ENCODE measurements at regions not wholly inside any gene's neighbourhood (a gene's known extent, or its start where the extent isn't known, plus 50 kb on each side); places are given as distances from the start of the nearest gene placed in this dataset.

DNA sequence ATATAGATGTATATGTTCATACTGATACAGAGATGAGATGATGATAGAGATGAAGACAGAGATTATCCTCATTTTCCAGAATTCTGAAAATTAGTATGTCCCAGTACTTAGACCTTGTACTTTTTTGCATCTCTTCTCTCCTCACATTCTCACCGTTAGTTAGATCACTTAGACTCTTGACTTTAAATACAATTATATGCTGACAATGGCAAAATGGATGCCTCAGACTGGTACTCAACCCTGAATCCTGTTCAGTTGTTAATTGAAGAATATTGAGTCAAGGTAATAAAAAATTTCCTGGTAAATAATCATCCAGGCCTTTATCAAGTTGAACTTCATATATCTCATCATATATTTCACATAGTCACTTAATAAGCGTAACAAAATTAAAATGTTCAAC, 505.4 kb downstream of the EFNA5 start:
- DNase-seq = no peak
- Histone ChIP-seq H3K27me3 (replicated peaks) (no peaks in the 10 kb centered on the region), H3K27ac (no peak overlapping the region), H3K36me3 (replicated peaks) (no peaks in the 10 kb centered on the region), H3K4me3 (ENCODE audit: low read depth, low read length) (no peak overlapping the region)
- TF ChIP-seq, protein P1, sequence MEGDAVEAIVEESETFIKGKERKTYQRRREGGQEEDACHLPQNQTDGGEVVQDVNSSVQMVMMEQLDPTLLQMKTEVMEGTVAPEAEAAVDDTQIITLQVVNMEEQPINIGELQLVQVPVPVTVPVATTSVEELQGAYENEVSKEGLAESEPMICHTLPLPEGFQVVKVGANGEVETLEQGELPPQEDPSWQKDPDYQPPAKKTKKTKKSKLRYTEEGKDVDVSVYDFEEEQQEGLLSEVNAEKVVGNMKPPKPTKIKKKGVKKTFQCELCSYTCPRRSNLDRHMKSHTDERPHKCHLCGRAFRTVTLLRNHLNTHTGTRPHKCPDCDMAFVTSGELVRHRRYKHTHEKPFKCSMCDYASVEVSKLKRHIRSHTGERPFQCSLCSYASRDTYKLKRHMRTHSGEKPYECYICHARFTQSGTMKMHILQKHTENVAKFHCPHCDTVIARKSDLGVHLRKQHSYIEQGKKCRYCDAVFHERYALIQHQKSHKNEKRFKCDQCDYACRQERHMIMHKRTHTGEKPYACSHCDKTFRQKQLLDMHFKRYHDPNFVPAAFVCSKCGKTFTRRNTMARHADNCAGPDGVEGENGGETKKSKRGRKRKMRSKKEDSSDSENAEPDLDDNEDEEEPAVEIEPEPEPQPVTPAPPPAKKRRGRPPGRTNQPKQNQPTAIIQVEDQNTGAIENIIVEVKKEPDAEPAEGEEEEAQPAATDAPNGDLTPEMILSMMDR (IDR thresholded peaks at IDR 0.05; ENCODE audit: low read depth, low read length, missing control alignments) = no peak
- in situ Hi-C loops (cut with HindIII; ENCODE audit: low pct_ligation_motif_present, low sequenced_read_pairs) = no loop called here

DNA sequence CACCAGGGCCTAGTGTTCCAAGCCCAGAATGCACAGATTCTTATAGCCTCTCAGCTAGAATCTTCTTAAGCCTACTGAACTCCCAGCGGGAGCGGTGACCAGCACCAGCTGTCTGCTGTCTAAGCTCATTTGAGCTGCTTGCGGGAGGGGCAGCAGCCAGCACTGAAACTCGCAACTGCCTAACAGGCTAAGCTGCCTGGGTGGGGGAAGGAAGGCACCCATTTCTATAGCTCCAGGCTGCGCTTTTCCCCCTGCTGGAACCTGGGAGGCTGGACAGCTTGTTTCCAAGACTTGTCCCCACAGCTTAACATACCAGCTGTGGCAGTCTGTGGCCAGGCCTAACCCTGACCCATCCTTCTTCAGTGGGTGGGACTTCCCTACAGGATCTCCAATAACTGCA, 512.9 kb downstream of the EFNA5 start:
- no peaks in the 10 kb centered on the region for H3K36me3 ChIP-seq (replicated peaks)
- TF ChIP-seq, protein P1 (IDR thresholded peaks at IDR 0.05; ENCODE audit: low read depth, low read length, missing control alignments) = no peak
- no peak overlapping the region for H3K27ac ChIP-seq
- no peak overlapping the region for H3K4me3 ChIP-seq (ENCODE audit: low read depth, low read length)
- no peak for DNase-seq
- in situ Hi-C loops (cut with HindIII; ENCODE audit: low pct_ligation_motif_present, low sequenced_read_pairs) = no loop called here
- no peaks in the 10 kb centered on the region for H3K27me3 ChIP-seq (replicated peaks)

DNA sequence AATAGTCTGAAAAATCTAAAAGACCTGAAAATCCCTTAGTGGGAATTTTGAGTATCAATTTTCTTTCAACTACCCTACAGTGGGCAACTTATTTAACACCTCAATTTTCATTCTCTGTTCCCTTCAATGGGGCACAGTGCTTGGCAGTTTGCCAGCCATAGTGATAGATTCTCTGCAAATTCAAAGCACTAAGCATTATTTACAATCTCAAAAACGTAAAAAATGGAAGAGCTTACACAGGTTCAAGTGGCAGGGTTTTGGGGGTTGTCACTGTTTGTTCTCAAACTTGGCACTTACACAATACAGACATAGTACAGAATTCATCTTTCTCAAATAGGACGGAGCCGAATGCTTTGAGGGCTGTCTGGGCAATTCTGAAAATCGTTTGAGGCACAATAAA, 515.0 kb downstream of the EFNA5 start:
- Histone ChIP-seq H3K27ac (no peak overlapping the region), H3K36me3 (replicated peaks) (no peaks in the 10 kb centered on the region), H3K4me3 (ENCODE audit: low read depth, low read length) (no peak overlapping the region), H3K27me3 (replicated peaks) (no peaks in the 10 kb centered on the region)
- DNase-seq = no peak
- in situ Hi-C loops (cut with HindIII; ENCODE audit: low pct_ligation_motif_present, low sequenced_read_pairs) = no loop called here
- TF ChIP-seq, protein P1 (IDR thresholded peaks at IDR 0.05; ENCODE audit: low read depth, low read length, missing control alignments) = no peak

DNA sequence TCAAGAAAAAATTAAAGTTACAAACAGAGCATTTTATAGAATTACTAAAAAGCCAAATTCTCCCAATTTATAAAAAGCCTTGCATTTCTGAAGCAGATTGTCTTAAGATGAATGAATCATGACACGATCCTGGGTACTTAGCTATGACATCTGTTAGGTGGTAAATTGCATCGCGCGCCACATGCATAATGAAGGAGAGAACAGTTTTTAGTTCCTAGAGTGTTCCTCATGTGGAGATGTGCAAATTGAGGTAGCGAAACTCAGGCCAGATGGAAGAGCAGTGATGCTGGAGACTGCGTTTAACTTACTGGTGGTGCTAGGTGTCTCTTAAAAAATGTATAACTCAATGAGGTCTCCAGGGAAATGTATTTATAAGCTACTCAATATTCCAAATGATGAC, 516.1 kb downstream of the EFNA5 start:
- Histone ChIP-seq H3K36me3 (replicated peaks) (no peaks in the 10 kb centered on the region), H3K4me3 (ENCODE audit: low read depth, low read length) (no peak overlapping the region), H3K27ac (no peak overlapping the region), H3K27me3 (replicated peaks) (no peaks in the 10 kb centered on the region)
- TF ChIP-seq, protein P1 (IDR thresholded peaks at IDR 0.05; ENCODE audit: low read depth, low read length, missing control alignments) = no peak
- in situ Hi-C loops (cut with HindIII; ENCODE audit: low pct_ligation_motif_present, low sequenced_read_pairs) = no loop called here
- DNase-seq = no peak

DNA sequence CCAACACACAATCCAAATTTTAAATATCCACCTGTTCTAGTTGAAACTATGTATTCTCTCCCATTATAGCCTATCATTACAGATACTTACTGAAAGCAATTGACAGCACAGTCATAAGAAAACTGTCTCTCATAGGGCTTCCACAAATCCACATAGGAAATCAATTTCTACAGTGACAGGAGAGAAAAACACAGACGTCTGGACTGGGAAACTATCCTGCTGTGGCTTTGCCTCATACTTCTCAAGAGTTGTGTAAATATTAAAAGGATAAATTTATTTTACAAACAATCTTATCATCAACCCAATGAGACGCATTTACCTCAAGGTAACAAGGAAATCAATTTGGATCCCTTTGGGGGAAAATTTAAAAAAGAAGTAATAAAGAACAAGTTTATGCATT, 517.5 kb downstream of the EFNA5 start:
- in situ Hi-C loops (cut with HindIII; ENCODE audit: low pct_ligation_motif_present, low sequenced_read_pairs) = no loop called here
- TF ChIP-seq, protein P1 (IDR thresholded peaks at IDR 0.05; ENCODE audit: low read depth, low read length, missing control alignments) = no peak
- no peak for DNase-seq

DNA sequence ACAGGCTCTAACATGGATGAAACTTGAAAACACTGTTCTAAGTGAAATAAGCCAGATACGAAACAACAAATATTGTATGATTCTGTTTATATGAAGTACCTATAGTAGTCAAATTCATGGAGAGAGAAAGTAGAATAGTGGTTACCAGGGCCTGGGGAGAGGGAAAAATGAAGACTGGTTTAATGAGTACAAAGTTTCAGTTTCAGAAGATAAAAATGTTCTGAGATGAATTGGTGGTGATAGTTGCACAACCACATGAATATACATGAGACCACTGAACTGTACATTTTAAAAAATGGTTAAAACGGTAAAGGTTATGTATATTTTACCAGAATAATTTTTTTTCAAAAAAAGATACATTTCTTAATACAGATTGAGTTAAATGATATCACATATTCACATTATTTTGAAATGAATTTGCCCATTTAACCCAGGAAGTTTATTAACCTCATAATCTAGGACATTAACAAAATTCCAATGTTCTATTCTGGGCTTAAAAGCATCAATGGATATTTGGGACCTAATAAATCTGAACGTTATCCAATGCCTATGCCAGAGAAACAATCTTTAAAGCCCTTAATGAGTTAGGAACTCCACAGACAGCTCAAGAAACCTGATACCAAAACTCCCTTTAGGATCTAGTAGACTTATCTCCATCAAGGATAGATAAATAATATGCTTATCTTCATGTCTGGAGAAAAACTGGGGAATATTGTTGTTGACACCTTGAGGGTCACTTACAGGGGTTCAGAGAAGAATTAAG, 521.3 kb downstream of the EFNA5 start:
- Histone ChIP-seq H3K27me3 (replicated peaks) (no peaks in the 10 kb centered on the region), H3K4me3 (ENCODE audit: low read depth, low read length) (no peak overlapping the region), H3K36me3 (replicated peaks) (no peaks in the 10 kb centered on the region), H3K27ac (no peak overlapping the region)
- TF ChIP-seq, protein P1 (IDR thresholded peaks at IDR 0.05; ENCODE audit: low read depth, low read length, missing control alignments) = no peak
- in situ Hi-C loops (cut with HindIII; ENCODE audit: low pct_ligation_motif_present, low sequenced_read_pairs) = no loop called here
- no peak for DNase-seq

More for the DNA sequence above, 517.5 kb downstream of the EFNA5 start:
- no peak overlapping the region for H3K27ac ChIP-seq
- no peaks in the 10 kb centered on the region for H3K27me3 ChIP-seq (replicated peaks)
- H3K36me3 ChIP-seq (replicated peaks) = no peaks in the 10 kb centered on the region
- H3K4me3 ChIP-seq (ENCODE audit: low read depth, low read length) = no peak overlapping the region
